HepG2 (cell line): ENCODE measurements at regions not wholly inside any gene's neighbourhood (a gene's known extent, or its start where the extent isn't known, plus 50 kb on each side); places are given as distances from the start of the nearest gene placed in this dataset.

Experiments used
- ATAC-seq: fragments of 200-7000 bp; cut with Tn5 transposase; 3 replicates; pipeline ENCODE4 v1.9.1; 2020; ENCODE audit warnings: mild to moderate bottlenecking, moderate library complexity
- BruUV-seq: library from RNA; stranded (reverse); fragments of 400-500 nt; replicated peaks from 2 replicates; lab custom pipeline; 2021; lab: Mats Ljungman, UMichigan
- CTCF ChIA-PET: fragments of 300-600 bp; formaldehyde crosslinking; extraction: SDS; loops from one replicate; lab custom pipeline; 2021; ENCODE audit warnings: low total read pairs, inconsistent platforms, low intra/inter-chr PET ratio; lab: Yijun Ruan, JAX
- POLR2A ChIA-PET: fragments of 350-600 bp; sonication (Branson Sonifier 250); formaldehyde crosslinking; loops from one replicate; lab custom pipeline; 2020; ENCODE audit warnings: antibody characterized with exemption, inconsistent platforms; lab: Yijun Ruan, JAX
- DNase-seq: peaks from one replicate; pipeline ENCODE4 v3.0.0-alpha.2; 2015; ENCODE audit warnings: low spot score
- FAIRE-seq: peaks from 3 replicates; lab custom pipeline; 2011; peaks lifted over from hg19 to GRCh38; lab: Jason Lieb, UNC
- H2AFZ ChIP-seq: one replicate; pipeline ENCODE4 v1.6.1; 2011; ENCODE audit warnings: low read length, inconsistent platforms
- H3K27ac ChIP-seq: fragments of 300-600 bp; 3 replicates; pipeline ENCODE4 v1.8.0; 2011; ENCODE audit warnings: mixed run types, mild to moderate bottlenecking, mixed read lengths, low read length, inconsistent platforms; ENCODE audit not compliant: insufficient read depth; ENCODE audit errors: extremely low read length
- H3K27me3 ChIP-seq, 2 experiments: fragments of 200-600 bp in 1 of 2; 2 replicates in 1 of 2; 3 replicates in 1 of 2; pipeline versions ENCODE4 v1.6.0 to v1.8.0; 2011; ENCODE audit warnings: low read length in 2 of 2, mild to moderate bottlenecking in 2 of 2, moderate library complexity in 2 of 2, inconsistent platforms in 1 of 2; ENCODE audit not compliant: insufficient read depth in 2 of 2, control insufficient read depth in 1 of 2
- H3K36me3 ChIP-seq, 2 experiments: fragments of 200-600 bp in 1 of 2; replicated peaks in 1 of 2; 2 replicates in 1 of 2; 3 replicates in 1 of 2; pipeline versions ENCODE4 v1.5.1 to v1.8.0; 2011; ENCODE audit warnings: low read length in 2 of 2, inconsistent platforms in 1 of 2; ENCODE audit not compliant: insufficient read depth in 2 of 2, control insufficient read depth in 1 of 2
- H3K4me1 ChIP-seq: 2 replicates; pipeline ENCODE4 v1.5.1; 2012; ENCODE audit warnings: low read length, inconsistent platforms; ENCODE audit not compliant: insufficient read depth
- H3K4me2 ChIP-seq: 2 replicates; pipeline ENCODE4 v1.6.0; 2011; ENCODE audit warnings: low read depth, low read length, inconsistent platforms
- H3K4me3 ChIP-seq, 3 experiments: fragments of 200-600 bp in 1 of 3; sonication (generic), shearing (Covaris generic) in 1 of 3; replicated peaks in 1 of 3; 2 replicates each; pipeline ENCODE4 v1.5.1; 2011 to 2016; ENCODE audit warnings: low read length in 3 of 3, inconsistent platforms in 2 of 3, low read depth in 2 of 3, mild to moderate bottlenecking in 2 of 3, control low read depth in 1 of 3, mixed read lengths in 1 of 3; ENCODE audit not compliant: insufficient read depth in 1 of 3
- H3K79me2 ChIP-seq: one replicate; pipeline ENCODE4 v1.6.1; 2011; ENCODE audit warnings: low read length, inconsistent platforms; ENCODE audit not compliant: insufficient read depth
- H3K9ac ChIP-seq: 2 replicates; pipeline ENCODE4 v1.6.0; 2011; ENCODE audit warnings: mild to moderate bottlenecking, low read depth, low read length, inconsistent platforms; ENCODE audit not compliant: insufficient read depth
- H3K9me3 ChIP-seq: 2 replicates; pipeline ENCODE4 v1.5.1; 2012; ENCODE audit warnings: mild to moderate bottlenecking, low read length
- H4K20me1 ChIP-seq: 2 replicates; pipeline ENCODE4 v1.6.0; 2011; ENCODE audit warnings: inconsistent platforms, mild to moderate bottlenecking, low read length, moderate library complexity; ENCODE audit not compliant: insufficient read depth
- CENPX ChIP-seq: sonication (generic); formaldehyde crosslinking; IDR thresholded peaks from 2 replicates; pipeline ENCODE4 v1.9.0; 2021; ENCODE audit warnings: mild to moderate bottlenecking, missing genetic modification reagents, moderate library complexity
- GMEB2 ChIP-seq: IDR thresholded peaks from 2 replicates; pipeline ENCODE4 v1.6.1; 2016; ENCODE audit warnings: missing biosample characterization, missing genetic modification reagents, low read depth
- MTA3 ChIP-seq: sonication (generic); formaldehyde crosslinking; IDR thresholded peaks from 2 replicates; pipeline ENCODE4 v1.4.0; 2020; ENCODE audit warnings: missing genetic modification reagents
- POLR2A ChIP-seq, 2 experiments: IDR thresholded peaks; 2 replicates each; pipeline ENCODE4 v1.6.1; 2011; ENCODE audit warnings: low read depth in 2 of 2, low read length in 2 of 2, mild to moderate bottlenecking in 1 of 2, moderate library complexity in 1 of 2; ENCODE audit not compliant: insufficient read depth in 1 of 2
- TSC22D2 ChIP-seq: sonication (generic); formaldehyde crosslinking; IDR thresholded peaks from 2 replicates; pipeline ENCODE4 v1.5.1; 2020; ENCODE audit warnings: missing genetic modification reagents, mild to moderate bottlenecking, borderline replicate concordance
- ZMYM4 ChIP-seq: sonication (generic); formaldehyde crosslinking; IDR thresholded peaks from 2 replicates; pipeline ENCODE4 v1.8.1; 2023; ENCODE audit warnings: mild to moderate bottlenecking, missing genetic modification reagents
- ZNF275 ChIP-seq: sonication (generic); formaldehyde crosslinking; IDR thresholded peaks from 2 replicates; pipeline ENCODE4 v1.8.0; 2022; ENCODE audit warnings: missing genetic modification reagents, mild to moderate bottlenecking, inconsistent platforms, borderline replicate concordance
- WGBS: methylation state at CpG from one replicate; pipeline ENCODE4 v1.1.6; 2017; ENCODE audit warnings: low lambda C conversion rate; 5-methylcytosine and 5-hydroxymethylcytosine counted together
- in situ Hi-C: cut with HindIII; loops from 2 replicates; pipeline ENCODE4 v1.10.0; 2017; ENCODE audit warnings: low pct_unique_long_range_greater_than_20kb; ENCODE audit not compliant: extremely low pct_ligation_motif_present
- intact Hi-C: fragments of 100-400 bp; cut with micrococcal nuclease; formaldehyde crosslinking; loops from one replicate; pipeline ENCODE4 v1.10.0; 2022; ENCODE audit not compliant: unreplicated experiment
- TF ChIP-seq, protein P1 (sequence below): sonication (generic); formaldehyde crosslinking; conservative IDR thresholded peaks from 2 replicates; pipeline ENCODE4 v1.8.0; 2022; ENCODE audit warnings: mild to moderate bottlenecking, moderate library complexity, missing genetic modification reagents

DNA sequence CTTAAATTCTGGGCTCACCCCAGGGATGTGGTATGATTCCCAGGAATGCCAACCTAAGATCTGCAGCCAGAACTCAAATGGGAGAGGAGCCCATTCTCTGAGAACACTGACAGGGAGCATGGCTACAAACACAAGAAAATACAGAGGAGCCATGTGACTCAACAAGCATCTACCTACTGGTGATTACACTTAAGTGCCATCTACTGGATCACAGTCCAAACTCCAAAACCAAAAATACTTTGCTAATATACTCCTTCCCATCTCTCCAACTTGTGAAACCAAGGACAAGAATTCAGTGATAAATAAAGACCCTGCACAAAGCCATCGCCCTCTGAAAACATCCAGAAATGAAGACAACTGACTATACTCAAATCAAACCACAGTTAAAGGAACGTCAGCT, 116.9 kb downstream of the NR4A2 start:
- Histone ChIP-seq H3K36me3 (no peaks in the 10 kb centered on the region), H3K27me3 (no peaks in the 10 kb centered on the region; a peak in 1 of 5 replicates), H4K20me1 (no peaks in the 10 kb centered on the region), H2AFZ (no peak overlapping the region), H3K9me3 (peaks cover 44% of the 10 kb centered on the region), H3K4me3 (no peak overlapping the region), H3K4me1 (no peaks in the 10 kb centered on the region), H3K9ac (no peak overlapping the region), H3K4me2 (no peak overlapping the region), H3K79me2 (no peaks in the 10 kb centered on the region), H3K27ac (no peak overlapping the region)
- TF ChIP-seq, protein P1, sequence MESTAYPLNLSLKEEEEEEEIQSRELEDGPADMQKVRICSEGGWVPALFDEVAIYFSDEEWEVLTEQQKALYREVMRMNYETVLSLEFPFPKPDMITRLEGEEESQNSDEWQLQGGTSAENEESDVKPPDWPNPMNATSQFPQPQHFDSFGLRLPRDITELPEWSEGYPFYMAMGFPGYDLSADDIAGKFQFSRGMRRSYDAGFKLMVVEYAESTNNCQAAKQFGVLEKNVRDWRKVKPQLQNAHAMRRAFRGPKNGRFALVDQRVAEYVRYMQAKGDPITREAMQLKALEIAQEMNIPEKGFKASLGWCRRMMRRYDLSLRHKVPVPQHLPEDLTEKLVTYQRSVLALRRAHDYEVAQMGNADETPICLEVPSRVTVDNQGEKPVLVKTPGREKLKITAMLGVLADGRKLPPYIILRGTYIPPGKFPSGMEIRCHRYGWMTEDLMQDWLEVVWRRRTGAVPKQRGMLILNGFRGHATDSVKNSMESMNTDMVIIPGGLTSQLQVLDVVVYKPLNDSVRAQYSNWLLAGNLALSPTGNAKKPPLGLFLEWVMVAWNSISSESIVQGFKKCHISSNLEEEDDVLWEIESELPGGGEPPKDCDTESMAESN (CRISPR knock-in tag): no peak
- TF ChIP-seq MTA3 (CRISPR knock-in tag): no peak
- no peak for TF ChIP-seq ZNF275 (CRISPR knock-in tag)
- TF ChIP-seq CENPX (CRISPR knock-in tag): no peak
- TF ChIP-seq POLR2A (IDR thresholded peaks at IDR 0.05; ENCODE audit: insufficient read depth in 1 of 2, low read depth in 2 of 2, low read length in 2 of 2): no peak
- in situ Hi-C loops (no loop called here), intact Hi-C loops (no loop called here)
- 39% methylated on average over 2 of the region's 2 CpGs for WGBS
- CTCF ChIA-PET: no interaction called here
- BruUV-seq: no TSS peak
- POLR2A ChIA-PET: no interaction called here
- ATAC-seq (no peak), DNase-seq (no peak), FAIRE-seq (no peak)

DNA sequence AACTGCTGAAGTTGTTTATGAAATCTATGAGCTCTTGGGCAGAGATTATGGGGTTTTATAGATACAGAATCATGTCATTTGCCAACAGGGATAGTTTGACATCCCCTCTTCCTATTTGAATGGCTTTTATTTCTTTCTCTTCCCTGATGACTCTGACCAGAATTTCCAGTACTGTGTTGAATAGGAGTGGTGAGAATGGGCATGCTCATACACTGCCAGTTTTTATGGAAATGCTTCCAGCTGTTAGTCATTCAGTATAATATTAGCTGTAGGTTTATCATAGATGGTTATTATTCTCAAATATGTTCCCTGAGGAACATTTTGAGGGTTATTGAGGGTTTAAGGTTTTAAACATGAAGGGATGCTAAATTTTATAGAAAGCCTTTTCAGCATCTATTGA, 121.2 kb downstream of the NR4A2 start:
- ATAC-seq (no peak), DNase-seq (no peak)
- Histone ChIP-seq H2AFZ (no peak overlapping the region), H3K27me3 (no peaks in the 10 kb centered on the region)
- POLR2A ChIA-PET: no interaction called here
- TF ChIP-seq GMEB2: no peak
- no peak for TF ChIP-seq TSC22D2
- no peak for TF ChIP-seq ZMYM4 (CRISPR knock-in tag)
- TF ChIP-seq, all 625 proteins: peak for 0
- in situ Hi-C loops: no loop called here
- BruUV-seq: no TSS peak
- Histone ChIP-seq H3K4me1 (no peaks in the 10 kb centered on the region), H3K79me2 (no peaks in the 10 kb centered on the region), H3K9ac (no peak overlapping the region), H3K4me2 (no peak overlapping the region), H3K4me3 (no peak overlapping the region), H3K36me3 (no peaks in the 10 kb centered on the region), H3K9me3 (peaks cover 21% of the 10 kb centered on the region; the same call in 1 of the 2 replicates), H3K27ac (no peak overlapping the region), H4K20me1 (no peaks in the 10 kb centered on the region)
- FAIRE-seq: no peak
- intact Hi-C loops: no loop called here
- CTCF ChIA-PET: no interaction called here
